ENCODE measurements at regions not wholly inside any gene's neighbourhood (a gene's known extent, or its start where the extent isn't known, plus 50 kb on each side); places are given as distances from the start of the nearest gene placed in this dataset.

DNA sequence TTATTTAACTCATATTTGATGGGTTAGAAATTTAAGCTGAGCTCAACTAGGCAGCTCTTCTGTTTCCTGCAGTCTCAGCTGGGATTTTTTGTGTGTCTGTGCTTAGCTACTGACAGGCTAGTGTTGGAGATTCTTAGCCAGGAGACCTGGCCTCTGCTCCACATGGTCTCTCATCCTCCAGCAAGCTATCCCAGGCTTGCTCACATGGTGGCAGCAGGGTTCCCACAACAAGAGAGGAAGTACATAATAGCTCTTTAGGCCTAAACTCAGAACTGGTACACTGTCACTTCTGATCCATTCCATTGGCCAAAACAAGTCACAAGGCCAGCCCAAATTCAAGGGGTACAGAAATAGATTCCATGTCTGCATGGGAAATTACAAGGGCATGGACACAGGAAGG, 406.2 kb downstream of the SUCLA2 start:
- H3K27ac ChIP-seq = no peak overlapping the region
- no peak for TF ChIP-seq CTCF (conservative IDR thresholded peaks at IDR 0.05)

- TF ChIP-seq CTCF (conservative IDR thresholded peaks at IDR 0.05) = no peak
- no peak overlapping the region for H3K27ac ChIP-seq
Measured at GRCh38 chr13:47592256-47592655, 408.8 kb downstream of the SUCLA2 start.

GRCh38 chr13:47588676-47589075, 412.4 kb downstream of the SUCLA2 start:
- H3K27ac ChIP-seq = no peak overlapping the region
- TF ChIP-seq CTCF (conservative IDR thresholded peaks at IDR 0.05) = no peak

- H3K27ac ChIP-seq = no peak overlapping the region
- no peak for TF ChIP-seq CTCF (conservative IDR thresholded peaks at IDR 0.05)
Measured at GRCh38 chr13:47572375-47572774, 428.7 kb downstream of the SUCLA2 start.

GRCh38 chr13:47564041-47564440, 437.0 kb downstream of the SUCLA2 start:
- no peak overlapping the region for H3K27ac ChIP-seq
- TF ChIP-seq CTCF (conservative IDR thresholded peaks at IDR 0.05) = no peak

DNA sequence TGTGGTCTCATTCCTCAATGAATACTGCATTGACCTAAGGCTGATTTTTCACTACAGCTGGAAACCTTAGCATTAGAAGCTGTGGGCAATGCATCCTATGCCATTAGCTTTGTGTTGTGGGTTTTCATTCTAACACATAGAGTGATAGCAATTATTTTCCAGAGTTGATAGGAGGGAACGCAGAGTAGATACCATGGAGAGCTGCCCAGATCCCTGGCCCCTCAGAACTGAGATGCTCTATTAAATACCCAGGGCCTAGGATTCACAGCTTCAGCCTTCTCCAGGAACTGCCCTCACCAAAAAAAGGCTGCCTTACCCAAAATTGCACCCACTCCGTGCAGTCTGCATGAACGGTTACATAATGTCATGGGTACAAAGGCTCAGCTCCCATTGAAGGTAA, 444.4 kb downstream of the SUCLA2 start:
- no peak for TF ChIP-seq CTCF (conservative IDR thresholded peaks at IDR 0.05)
- H3K27ac ChIP-seq = no peak overlapping the region

GRCh38 chr13:47555235-47555634, 445.8 kb downstream of the SUCLA2 start:
- TF ChIP-seq CTCF (conservative IDR thresholded peaks at IDR 0.05) = no peak
- no peak overlapping the region for H3K27ac ChIP-seq
